GM21786 (cell line): ENCODE measurements at regions not wholly inside any gene's neighbourhood (a gene's known extent, or its start where the extent isn't known, plus 50 kb on each side); places are given as distances from the start of the nearest gene placed in this dataset.
"Not testable (repeated sequence)": the region's sequence is repeated elsewhere in the genome, so short reads cannot be mapped to it uniquely, and the experiment has no call there.

ENCODE experiments used
- ATAC-seq: cut with Tn5 transposase; IDR thresholded peaks from one replicate; pipeline ENCODE4 v1.9.1; 2021; ENCODE audit not compliant: unreplicated experiment

DNA sequence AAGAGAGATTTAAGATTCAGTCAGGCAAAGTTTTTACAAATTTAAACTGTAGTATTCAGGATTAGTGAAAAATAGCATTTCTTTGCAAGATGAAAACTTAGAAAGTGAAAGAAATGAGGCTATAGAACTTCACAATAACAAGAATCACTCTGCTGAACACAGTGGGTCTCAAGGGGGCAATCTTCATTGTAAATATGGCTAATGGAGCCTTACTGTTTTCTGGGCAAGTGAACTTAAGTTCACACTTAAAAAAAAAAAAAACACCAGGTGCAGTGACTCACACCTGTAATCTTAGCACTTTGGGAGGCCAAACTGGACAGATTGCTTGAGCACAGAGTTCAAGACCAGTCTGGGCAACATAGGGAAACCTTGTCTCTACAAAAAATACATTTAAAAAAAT is 175.9 kb upstream of the SNX2 start:
- no peak for ATAC-seq

DNA sequence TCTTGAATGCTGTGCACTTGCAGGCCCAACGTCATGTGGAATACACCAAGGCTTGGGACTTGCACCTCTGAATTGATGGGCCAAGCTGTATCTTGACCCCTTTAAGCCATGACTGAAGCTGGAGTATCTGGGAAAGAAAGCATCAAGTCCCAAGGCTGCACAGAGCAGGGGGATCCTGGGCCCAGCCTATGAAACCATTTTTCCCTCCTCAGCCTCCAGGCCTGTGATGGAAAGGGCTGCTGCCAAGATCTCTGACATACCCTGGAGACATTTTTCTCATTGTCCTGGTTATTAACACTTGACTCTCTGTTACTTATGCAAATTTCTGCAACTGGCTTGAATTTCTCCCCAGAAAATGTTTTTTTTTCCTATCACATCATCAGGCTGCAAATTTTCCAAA is 174.0 kb upstream of the SNX2 start:
- ATAC-seq = no peak

DNA sequence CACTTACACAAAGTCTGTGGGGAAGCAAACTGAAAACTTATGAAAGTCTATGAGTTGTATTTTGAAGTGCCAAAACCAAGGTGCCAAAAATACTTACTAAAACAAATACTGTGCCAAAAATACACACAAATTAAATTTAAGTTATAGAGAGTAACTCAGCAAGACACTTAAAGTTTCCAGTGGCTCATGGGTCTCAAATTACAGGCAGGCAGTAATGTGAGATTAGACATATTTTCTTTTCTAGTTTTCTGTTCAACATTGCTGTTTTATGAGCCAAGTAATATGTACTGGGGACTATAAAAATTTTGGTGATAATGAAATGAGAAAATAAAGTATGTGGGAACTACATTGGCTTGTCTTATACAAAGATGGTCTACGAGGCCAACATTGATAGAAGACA is 172.2 kb upstream of the SNX2 start:
- ATAC-seq = no peak

DNA sequence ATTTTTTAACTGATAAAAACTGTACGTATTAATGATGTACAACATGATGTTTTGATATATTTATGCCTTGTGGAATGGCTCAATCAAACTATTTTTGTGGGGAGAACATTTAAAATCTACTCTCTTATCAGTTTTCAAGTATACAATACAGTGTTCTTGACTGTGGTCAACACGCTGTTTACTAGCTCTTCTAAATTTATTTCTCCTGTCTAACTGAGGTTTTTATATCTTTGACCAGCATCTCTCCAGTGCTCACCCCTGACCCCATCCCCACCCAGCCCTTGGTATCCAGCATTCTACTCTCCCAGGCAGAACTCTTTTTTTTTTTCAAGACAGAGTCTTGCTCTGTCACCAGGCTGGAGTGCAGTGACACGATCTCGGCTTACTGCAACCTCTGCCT is 169.6 kb upstream of the SNX2 start:
- ATAC-seq = no peak

DNA sequence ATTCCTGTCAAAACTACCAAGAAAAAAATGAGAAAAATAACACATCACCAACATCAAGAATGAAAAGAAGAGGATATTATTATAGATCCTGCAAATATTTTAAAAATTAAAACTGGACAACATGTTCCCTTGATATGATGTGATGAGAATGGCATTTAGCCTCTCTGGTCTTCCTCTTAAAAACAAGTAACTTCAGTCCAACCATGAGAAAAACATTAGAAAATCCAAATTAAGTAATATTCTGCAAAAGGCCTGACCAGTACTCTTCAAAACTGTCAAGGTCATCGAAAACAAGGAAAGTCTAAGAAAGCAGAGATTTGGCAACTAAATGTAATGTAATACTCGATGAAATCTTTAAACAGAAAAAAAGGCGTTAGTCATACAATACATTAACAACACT is 167.1 kb upstream of the SNX2 start:
- no peak for ATAC-seq

DNA sequence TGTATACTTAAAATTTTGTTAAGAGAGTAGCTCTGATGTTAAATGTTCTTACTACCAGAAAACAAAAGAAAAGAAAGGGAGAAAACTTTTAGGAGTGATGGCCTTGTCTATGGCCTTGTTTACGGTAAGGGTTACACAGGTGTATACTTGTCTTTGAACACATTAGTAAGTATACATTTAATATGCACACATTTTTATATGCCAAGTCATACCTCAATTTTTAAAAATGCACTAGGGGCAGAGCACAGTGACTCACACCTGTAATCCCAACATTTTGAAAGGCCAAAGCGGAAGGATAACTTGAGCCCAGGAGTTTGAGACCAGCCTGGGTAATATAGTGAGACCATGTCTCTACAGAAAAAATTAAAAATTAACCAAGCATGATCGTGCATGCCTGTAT is 166.7 kb upstream of the SNX2 start:
- ATAC-seq = no peak

DNA sequence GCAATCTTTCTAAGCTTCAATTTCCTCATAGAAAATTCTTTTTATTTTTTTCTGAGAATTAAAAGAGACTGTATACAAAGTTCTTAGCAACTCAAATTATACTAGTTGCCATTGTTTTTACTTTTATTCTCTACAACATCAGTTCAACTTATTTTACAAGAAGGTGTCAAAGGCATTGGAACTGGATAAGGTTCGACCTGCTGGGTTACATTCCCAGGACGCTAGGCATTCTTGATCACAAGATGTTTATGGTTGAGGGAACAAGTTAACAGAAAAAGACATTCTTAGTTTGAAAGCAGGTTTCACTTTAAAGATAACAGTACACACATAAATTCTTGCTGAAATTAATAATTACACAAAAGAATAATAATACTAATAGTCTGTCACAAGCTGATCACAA is 163.5 kb upstream of the SNX2 start:
- no peak for ATAC-seq

DNA sequence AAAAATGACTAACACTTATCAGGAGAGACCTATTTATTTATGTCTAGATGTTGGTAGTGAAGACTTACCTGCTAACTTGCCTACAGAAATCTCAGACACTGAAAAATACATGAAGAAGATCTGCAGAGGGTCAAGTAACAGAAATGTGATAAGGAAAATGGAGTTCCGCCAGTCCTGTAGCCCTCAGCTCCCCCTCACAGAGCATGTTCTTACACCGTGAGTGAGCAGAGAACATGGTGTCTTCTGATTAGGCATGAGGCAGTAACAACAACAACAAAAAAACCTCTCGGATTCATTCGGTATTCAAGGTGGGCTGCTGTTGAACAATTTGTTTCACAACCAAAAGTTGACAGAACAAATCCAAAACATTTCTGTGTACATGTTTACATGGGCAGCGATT is 162.0 kb upstream of the SNX2 start:
- no peak for ATAC-seq

DNA sequence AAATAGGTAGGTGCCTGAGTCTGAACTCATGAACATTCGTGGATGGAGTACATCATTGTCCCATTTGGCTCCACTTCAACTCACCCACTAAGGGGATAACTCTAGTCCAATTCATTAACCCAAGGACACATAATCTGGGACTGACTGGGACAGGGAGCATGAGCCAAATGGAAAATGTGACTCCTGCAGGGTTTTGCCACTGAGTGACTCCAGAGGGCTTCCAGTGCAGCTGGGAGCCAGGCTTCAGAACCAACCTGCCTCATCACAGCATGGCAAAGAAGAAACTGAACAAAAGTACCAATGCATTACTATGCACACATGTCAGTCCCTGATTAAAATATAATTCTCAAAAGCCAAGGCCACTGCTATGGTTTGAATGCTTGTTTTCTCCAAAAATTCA is 159.7 kb upstream of the SNX2 start:
- no peak for ATAC-seq

DNA sequence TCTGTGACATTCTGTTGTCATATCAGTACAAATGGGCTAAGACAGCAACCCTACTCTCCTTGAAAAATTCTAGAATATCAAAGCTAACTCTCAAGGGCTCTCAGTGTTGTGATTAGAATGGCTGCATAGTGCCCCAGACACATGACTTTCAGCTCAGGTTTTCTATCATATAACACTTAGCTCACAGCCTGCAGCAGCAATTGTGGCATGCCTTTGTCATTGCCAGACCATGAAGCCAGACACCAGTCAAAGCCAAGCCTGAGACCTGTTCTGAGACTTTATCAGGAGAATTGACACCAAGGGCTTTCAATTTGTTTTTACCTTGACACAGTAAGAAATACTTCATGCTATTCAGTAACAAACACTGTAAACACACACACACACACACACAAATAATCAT is 159.0 kb upstream of the SNX2 start:
- no peak for ATAC-seq

DNA sequence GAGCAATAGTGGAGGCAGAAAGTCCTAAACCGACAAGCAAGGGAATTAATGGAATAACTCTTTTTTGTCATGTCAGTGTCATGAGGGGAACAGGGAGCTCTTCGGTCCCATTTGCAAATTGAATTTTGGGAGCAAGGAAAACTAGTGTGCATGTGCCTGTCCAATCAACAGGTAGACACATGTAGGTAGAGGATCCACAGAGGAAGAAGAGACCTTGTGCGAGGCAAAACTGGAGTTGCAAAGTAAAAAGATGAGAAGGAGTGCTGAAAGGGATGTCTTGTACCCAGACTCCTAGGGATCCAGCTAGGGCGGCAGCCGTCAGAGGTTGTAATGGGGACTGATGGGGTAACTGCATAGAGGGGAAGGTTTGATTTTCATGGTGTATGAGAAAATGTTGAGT is 156.8 kb upstream of the SNX2 start:
- ATAC-seq = not testable (repeated sequence)

DNA sequence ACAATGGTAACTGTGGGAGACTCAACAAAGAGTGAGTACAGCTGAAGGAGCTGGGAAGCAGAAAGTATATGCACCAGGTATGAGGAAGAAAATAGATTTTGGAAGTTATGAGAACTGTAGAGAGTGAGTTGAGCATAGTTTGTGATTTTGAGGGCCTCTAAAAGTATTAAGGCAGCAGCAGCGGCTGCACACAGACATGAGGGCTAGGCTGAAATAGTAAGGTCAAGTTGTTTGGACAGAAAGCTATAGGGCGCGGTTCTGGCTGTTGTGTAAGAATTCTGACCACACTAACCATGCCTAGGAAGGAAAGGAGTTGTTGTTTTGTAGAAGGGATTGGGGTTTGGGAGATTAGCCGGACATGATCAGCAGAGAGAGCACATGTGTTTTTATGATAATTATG is 154.1 kb upstream of the SNX2 start:
- not testable (repeated sequence) for ATAC-seq

DNA sequence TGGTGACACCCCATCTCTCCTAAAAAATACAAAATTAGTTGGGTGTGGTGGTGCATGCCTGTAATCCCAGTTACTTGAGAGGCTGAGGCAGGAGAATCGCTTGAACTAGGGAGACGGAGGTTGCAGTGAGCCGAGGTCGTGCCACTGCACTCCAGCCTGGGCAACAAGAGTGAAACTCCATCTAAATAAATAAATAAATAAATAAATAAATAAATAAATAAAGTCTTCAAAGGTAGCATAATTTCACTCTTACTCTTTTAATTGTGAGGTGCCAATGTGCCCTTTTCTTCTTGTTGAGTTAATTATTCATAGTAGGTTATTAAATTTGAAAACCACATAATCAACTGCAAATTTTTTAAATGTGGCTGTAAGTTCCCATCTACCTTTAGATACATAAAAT is 146.2 kb upstream of the SNX2 start:
- not testable (repeated sequence) for ATAC-seq

DNA sequence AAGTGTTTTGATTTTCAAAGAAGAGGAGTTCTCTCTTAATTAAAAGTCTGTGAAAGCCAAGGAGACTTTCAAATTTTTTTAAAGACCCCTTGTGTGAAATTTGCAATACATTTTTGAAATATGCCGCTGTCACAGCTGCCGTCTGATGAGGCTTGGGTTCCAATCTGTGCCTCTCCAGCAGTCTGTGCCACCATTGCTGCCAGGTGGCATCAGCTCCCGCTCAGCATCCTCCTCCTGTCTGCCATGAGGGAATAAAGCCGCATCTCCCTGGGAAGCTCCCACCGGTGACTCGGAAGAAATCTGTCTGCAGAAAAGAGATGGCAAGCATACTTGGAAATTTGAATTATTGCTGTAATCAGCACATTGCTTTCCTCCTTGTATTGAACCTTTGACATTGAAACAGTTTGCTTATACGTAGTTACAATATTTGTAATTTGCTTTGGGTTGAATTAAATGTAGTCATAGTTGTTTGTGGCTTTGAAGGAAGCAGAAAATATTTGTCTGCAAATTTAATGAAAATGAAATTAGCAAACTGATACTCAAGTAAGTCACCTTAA is 145.7 kb upstream of the SNX2 start:
- ATAC-seq = no peak

DNA sequence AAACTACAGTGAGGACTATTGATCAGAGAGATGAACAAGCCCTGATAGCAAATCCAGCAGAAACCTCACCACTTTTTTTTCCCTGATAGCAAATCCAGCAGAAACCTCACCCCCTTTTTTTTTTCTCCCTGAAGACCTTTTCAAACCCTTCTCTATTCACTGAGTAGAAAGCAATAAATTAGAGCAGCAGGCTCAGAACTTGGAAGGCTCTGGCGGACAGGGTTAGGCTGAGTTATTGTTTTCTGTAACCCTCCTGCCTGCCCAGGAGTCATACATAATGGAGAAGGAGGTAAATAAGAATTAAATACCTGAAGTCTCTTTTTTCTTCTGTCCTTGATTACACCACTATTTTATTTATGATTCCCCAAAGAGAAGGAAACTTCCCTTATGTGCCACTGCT is 136.3 kb upstream of the SNX2 start:
- no peak for ATAC-seq

DNA sequence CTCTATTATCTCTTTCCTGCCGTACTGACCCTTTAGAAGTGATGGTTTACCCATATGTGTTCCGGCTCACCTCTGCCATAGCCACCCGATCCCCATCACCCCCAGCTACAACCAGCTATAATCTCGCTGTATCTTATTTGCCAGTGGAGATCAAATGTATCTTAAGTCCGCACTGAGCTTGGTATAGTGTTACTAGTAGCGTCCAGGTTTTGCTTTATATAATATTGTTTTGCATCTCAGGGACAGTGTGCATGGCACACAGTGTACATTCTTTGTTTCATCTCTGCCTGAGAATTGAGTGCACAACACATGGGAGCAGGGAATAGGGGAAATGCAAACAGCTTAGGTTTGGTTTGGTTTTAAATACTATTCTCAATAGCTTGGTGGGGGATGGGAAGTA is 135.8 kb upstream of the SNX2 start:
- ATAC-seq = no peak

DNA sequence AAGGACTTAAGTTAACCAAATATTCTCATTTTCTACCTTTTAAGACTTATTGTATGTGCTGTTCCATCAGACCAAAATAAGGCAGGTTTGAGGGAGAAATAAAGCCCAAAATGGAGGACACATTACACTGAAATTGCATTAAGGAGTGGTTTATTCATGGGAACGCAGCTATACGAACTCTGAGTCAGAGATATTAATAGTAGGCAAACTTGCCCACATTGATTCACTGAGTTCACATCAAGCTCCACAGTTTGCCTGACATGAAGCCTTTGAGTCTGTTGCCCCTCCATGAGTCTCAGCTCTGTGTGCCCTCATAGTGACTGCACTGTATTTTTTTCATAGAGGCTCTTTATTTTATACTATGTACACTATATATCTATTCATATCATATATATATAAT is 135.0 kb upstream of the SNX2 start:
- no peak for ATAC-seq

DNA sequence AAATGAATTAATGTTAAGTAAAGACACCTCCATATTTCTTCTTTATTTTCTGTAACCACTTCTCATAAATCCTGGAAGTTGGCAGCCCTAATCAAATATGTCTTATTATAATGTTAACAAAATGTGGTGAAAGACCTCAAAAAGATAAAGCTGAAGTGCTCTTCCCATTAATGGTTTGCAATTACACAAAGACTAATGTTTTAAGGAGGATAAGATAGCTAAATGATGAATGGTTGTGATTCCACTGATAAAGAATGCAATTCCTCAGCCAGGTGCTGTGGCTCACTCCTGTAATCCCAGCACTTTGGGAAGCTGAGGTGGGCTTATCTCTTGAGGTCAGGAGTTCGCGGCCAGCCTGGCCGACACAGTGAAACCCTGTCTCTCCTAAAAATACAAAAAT is 125.8 kb upstream of the SNX2 start:
- no peak for ATAC-seq

DNA sequence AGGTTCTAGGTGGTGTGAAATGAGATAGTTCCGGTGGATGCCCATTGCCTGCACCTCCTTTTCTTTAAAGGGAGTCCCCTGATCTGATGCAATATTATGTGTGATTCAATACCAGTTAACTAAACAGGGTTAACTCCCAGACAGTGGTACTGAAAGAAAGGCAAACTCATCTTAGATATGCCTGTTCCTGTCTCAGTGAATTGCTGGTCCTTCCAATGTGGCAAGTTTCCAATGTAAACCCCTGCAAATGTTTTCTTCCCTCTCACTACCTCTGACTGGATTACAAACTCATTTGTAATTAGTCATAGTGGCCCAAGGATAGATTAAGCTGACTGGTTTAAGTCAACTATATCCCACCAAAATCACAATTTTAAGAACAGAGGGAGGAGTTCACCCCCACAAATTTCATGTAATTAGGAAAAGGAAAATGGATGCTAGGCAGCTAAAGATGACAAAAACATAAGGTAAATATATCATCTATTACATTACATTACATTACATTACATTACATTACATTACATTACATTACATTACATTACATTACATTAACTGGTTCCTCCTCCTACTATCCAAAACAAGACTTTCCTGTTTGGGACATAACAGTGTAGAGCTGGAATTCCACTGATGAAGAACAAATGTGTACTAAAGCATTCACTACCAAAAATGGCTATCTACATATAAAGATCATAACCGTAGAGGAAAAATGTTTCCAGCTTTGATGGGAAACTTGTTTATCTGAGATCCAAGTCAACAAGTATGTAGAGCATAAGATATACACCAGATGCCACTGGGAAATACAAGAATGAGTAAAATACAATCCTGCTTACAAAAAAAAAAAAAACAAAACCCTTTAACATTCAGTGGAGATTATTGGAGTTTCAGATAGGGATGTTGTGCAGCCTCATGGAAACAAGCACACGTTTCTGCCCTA is 121.5 kb upstream of the SNX2 start:
- no peak for ATAC-seq

DNA sequence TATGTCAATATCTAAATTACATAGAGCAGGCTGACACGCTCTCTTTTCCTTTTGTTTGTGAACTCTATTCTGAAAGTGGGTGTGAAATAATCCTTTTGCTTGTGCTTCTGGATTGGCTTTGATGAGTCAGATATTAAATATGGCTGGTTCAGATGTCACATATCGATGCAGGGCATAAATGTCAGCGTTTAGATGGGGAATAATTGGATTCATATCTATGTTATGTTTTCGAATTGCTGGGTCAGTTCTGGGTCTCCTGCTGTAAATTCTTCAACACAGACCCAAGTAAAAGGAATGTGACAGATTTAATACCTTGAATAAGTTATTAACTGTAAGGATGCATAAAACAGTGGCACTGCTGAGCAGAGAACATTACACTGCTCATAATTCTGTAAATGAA is 118.7 kb upstream of the SNX2 start:
- ATAC-seq = no peak

DNA sequence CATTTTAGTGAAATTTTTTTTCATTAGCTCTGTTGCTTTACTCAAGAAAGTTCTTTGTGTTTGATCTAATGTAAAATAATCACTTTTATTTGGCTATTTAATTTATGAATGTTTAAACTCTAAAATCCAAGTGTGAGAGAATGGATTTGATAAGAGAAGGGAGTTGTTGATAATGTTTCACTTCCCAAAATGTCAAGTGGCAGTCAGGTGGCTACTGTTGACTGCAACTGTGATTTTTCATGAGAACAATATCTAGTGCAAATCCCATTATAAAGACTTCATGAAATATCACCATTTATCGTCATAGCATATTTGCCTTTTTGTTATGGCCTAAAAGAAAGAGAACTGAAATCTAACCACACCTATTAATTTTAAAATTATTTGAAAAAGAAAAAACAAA is 118.3 kb upstream of the SNX2 start:
- no peak for ATAC-seq

DNA sequence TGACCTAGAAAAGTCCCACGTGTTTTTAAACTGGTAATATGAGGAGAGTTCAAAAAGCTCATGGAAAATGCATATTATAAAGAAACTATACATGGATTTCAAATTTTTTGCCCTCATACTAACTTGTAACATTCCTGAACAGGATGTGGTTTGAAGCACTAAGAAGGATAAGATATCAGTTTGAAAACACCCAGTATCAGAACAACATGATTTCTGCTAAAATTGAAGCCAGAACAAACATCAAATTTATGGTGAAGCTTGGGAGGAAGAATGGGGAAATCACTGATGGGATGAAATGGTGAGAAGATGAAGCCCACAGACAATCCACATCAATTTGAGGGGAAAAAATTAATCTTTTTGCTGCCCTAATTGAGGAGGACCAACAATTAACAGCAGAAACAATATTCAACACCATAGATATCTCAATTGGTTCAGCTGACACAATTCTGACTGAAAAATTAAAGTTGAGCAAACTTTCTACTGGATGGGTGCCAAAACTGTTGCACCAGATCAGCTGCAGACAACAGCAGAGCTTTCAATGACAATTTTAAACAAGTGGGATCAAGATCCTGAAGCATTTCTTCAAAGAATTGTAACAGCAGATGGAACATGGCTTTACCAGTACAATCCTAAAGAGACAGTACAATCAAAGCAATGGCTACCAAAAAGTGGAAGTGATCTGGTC is 113.2 kb upstream of the SNX2 start:
- ATAC-seq = no peak
